Body of pancreas (tissue), 4 donors: ENCODE measurements at regions not wholly inside any gene's neighbourhood (a gene's known extent, or its start where the extent isn't known, plus 50 kb on each side); places are given as distances from the start of the nearest gene placed in this dataset.

Experiments
- ATAC-seq: fragments of 150-250 bp; one replicate; pipeline ENCODE4 v1.9.1; 2016
- DNase-seq, 4 donors: peaks; one replicate each; pipeline ENCODE4 v3.0.0-alpha.2; 2019
- H3K27ac ChIP-seq, 4 donors: fragments of 200-600 bp; sonication (generic); 1 replicate in 3 of 4; 2 replicates in 1 of 4; pipeline versions ENCODE4 v1.5.1 to v1.6.1; 2016 to 2019; ENCODE audit warnings: mild to moderate bottlenecking in 1 of 4, mixed read lengths in 1 of 4, moderate library complexity in 1 of 4
- H3K27me3 ChIP-seq, 2 donors: fragments of 200-600 bp; sonication (generic); one replicate each; pipeline ENCODE4 v1.6.0; 2016; ENCODE audit warnings: mild to moderate bottlenecking in 1 of 2
- H3K36me3 ChIP-seq, 2 donors: fragments of 200-600 bp; sonication (generic); replicated peaks in 1 of 2; 2 replicates each; pipeline ENCODE4 v1.5.1; 2016; ENCODE audit warnings: low read depth in 2 of 2; ENCODE audit not compliant: insufficient read depth in 1 of 2
- H3K4me1 ChIP-seq: fragments of 200-600 bp; sonication (generic); one replicate; pipeline ENCODE4 v1.6.0; 2016
- H3K4me3 ChIP-seq, 2 donors: fragments of 200-600 bp; sonication (generic); 1 replicate in 1 of 2; 2 replicates in 1 of 2; pipeline ENCODE4 v1.5.1; 2016 to 2019
- H3K9me3 ChIP-seq, 3 donors: fragments of 200-600 bp; sonication (generic); 1 replicate in 2 of 3; 2 replicates in 1 of 3; pipeline ENCODE4 v1.5.1; 2016
- POLR2A ChIP-seq, 3 donors: fragments of 450-650 bp; IDR thresholded peaks; one replicate each; pipeline ENCODE4 v1.6.1; 2016; ENCODE audit warnings: antibody characterized with exemption in 3 of 3, mild to moderate bottlenecking in 2 of 3
- WGBS, 2 donors: methylation state at CpG; one replicate each; pipeline ENCODE4 v1.1.5; 2017; 5-methylcytosine and 5-hydroxymethylcytosine counted together
- intact Hi-C: fragments of 100-400 bp; cut with DNase I; formaldehyde crosslinking; loops from one replicate; pipeline ENCODE4 v1.15.1; 2023
- TF ChIP-seq, protein P1 (sequence below), 7 experiments: fragments of 450-650 bp in 4 of 7; fragments of 200-600 bp in 3 of 7; sonication (generic) in 3 of 7; IDR thresholded peaks; one replicate each; pipeline ENCODE4 v1.5.1; 2016 to 2019; ENCODE audit warnings: antibody characterized with exemption in 7 of 7

- H3K27me3 ChIP-seq: no peaks in the 10 kb centered on the region
- ATAC-seq (no peak), DNase-seq (no peak)
- no peaks in the 10 kb centered on the region for H3K4me1 ChIP-seq
- intact Hi-C loops: no loop called here
- no peak overlapping the region for H3K4me3 ChIP-seq
- H3K9me3 ChIP-seq: no peaks in the 10 kb centered on the region
- 56 to 62% methylated on average over 5 of the region's 5 CpGs for WGBS, 2 donors
- no peaks in the 10 kb centered on the region for H3K36me3 ChIP-seq
- no peak for TF ChIP-seq POLR2A (IDR thresholded peaks at IDR 0.05)
- TF ChIP-seq, protein P1, sequence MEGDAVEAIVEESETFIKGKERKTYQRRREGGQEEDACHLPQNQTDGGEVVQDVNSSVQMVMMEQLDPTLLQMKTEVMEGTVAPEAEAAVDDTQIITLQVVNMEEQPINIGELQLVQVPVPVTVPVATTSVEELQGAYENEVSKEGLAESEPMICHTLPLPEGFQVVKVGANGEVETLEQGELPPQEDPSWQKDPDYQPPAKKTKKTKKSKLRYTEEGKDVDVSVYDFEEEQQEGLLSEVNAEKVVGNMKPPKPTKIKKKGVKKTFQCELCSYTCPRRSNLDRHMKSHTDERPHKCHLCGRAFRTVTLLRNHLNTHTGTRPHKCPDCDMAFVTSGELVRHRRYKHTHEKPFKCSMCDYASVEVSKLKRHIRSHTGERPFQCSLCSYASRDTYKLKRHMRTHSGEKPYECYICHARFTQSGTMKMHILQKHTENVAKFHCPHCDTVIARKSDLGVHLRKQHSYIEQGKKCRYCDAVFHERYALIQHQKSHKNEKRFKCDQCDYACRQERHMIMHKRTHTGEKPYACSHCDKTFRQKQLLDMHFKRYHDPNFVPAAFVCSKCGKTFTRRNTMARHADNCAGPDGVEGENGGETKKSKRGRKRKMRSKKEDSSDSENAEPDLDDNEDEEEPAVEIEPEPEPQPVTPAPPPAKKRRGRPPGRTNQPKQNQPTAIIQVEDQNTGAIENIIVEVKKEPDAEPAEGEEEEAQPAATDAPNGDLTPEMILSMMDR (IDR thresholded peaks at IDR 0.05): no peak
- H3K27ac ChIP-seq: no peak overlapping the region
Observed at GRCh38 chr20:57805747-57806146, 95.9 kb upstream of the PMEPA1 start.

- DNase-seq (no peak), ATAC-seq (no peak)
- 61 to 72% methylated on average over 8 to 14 of the region's 14 CpGs for WGBS, 2 donors
- Histone ChIP-seq H3K9me3 (no peaks in the 10 kb centered on the region), H3K27ac (no peak overlapping the region), H3K27me3 (no peaks in the 10 kb centered on the region), H3K4me1 (no peaks in the 10 kb centered on the region), H3K4me3 (no peak overlapping the region), H3K36me3 (no peaks in the 10 kb centered on the region)
- intact Hi-C loops: no loop called here
- no peak for TF ChIP-seq POLR2A (IDR thresholded peaks at IDR 0.05)
- TF ChIP-seq, protein P1 (IDR thresholded peaks at IDR 0.05): no peak
Observed at GRCh38 chr20:57804470-57805250, 94.8 kb upstream of the PMEPA1 start.

GRCh38 chr20:57803508-57804005 lies 93.7 kb upstream of the PMEPA1 start:
- H3K9me3 ChIP-seq: no peaks in the 10 kb centered on the region
- intact Hi-C loops: no loop called here
- H3K27ac ChIP-seq: no peak overlapping the region
- TF ChIP-seq POLR2A (IDR thresholded peaks at IDR 0.05): no peak
- TF ChIP-seq, protein P1 (IDR thresholded peaks at IDR 0.05): no peak
- H3K36me3 ChIP-seq: no peaks in the 10 kb centered on the region
- no peak overlapping the region for H3K4me3 ChIP-seq
- no peak for DNase-seq
- no peaks in the 10 kb centered on the region for H3K27me3 ChIP-seq
- 61 to 65% methylated on average over 6 to 10 of the region's 10 CpGs for WGBS, 2 donors
- no peaks in the 10 kb centered on the region for H3K4me1 ChIP-seq
- ATAC-seq: no peak

DNA sequence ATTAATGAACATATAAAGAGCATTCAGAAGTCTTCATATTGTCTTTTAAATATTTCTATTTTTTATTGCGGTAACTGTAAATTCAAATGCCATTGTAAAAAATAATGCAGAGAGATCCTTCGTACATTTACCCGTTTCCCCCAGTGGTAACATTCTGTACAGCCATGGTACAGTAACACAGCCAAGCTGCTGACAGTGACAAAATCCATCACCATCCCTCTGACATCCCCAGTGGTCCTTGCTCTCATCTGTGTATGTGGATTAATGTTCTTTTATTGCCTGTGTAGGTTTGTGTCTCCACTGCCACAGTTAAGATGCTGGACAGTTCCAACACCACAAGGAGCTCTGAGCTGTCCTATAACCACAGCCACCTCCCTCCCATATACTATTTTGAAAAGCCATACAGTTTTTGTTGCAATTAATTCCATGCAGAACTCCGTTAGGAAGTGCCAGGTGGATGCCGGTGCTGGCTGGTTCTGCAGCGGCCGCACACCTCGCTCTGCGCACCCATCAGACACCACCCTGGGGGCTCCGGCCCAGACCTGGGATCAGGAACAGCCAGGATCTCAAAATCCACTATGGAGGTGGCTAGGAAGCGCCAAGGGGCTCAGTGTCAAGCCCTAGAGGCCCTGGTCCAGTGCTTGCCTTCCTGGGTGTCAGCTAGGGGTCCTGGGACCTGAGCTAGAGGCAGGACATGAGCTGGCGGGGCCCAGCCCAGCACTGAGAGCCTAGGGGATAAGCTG lies 93.1 kb upstream of the PMEPA1 start:
- H3K36me3 ChIP-seq: no peaks in the 10 kb centered on the region
- ATAC-seq (no peak), DNase-seq (no peak)
- intact Hi-C loops: no loop called here
- no peaks in the 10 kb centered on the region for H3K27me3 ChIP-seq
- no peak overlapping the region for H3K4me3 ChIP-seq
- H3K4me1 ChIP-seq: no peaks in the 10 kb centered on the region
- 74 to 90% methylated on average over 4 to 12 of the region's 12 CpGs for WGBS, 2 donors
- no peak overlapping the region for H3K27ac ChIP-seq
- TF ChIP-seq, protein P1 (IDR thresholded peaks at IDR 0.05): no peak
- TF ChIP-seq POLR2A (IDR thresholded peaks at IDR 0.05): no peak
- no peaks in the 10 kb centered on the region for H3K9me3 ChIP-seq
